Mesendoderm (in vitro differentiated cells): ENCODE measurements at regions not wholly inside any gene's neighbourhood (a gene's known extent, or its start where the extent isn't known, plus 50 kb on each side); places are given as distances from the start of the nearest gene placed in this dataset.
"Not testable (repeated sequence)": the region's sequence is repeated elsewhere in the genome, so short reads cannot be mapped to it uniquely, and the experiment has no call there.

Source experiments
- DNase-seq: peaks from one replicate; pipeline ENCODE4 v3.0.0; 2013
- H2AK5ac ChIP-seq: 2 replicates; pipeline ENCODE4 v1.6.1; 2013; ENCODE audit warnings: low read length, inconsistent platforms
- H2BK120ac ChIP-seq: 2 replicates; pipeline ENCODE4 v1.6.1; 2013; ENCODE audit warnings: low read depth, mild to moderate bottlenecking, low read length, moderate library complexity, mixed read lengths
- H2BK15ac ChIP-seq: replicated peaks from 2 replicates; pipeline ENCODE4 v1.6.1; 2013; ENCODE audit warnings: low read depth, mild to moderate bottlenecking, moderate library complexity
- H2BK5ac ChIP-seq: 2 replicates; pipeline ENCODE4 v1.6.1; 2013; ENCODE audit warnings: low read length, inconsistent platforms
- H3K18ac ChIP-seq: 2 replicates; pipeline ENCODE4 v1.6.1; 2013; ENCODE audit warnings: mild to moderate bottlenecking, low read length, mixed read lengths
- H3K23ac ChIP-seq: one replicate; pipeline ENCODE4 v1.6.1; 2013; ENCODE audit warnings: low read length
- H3K27ac ChIP-seq: 2 replicates; pipeline ENCODE4 v1.5.1; 2013; ENCODE audit warnings: low read depth, mild to moderate bottlenecking, inconsistent platforms, low read length, moderate library complexity
- H3K27me3 ChIP-seq: 2 replicates; pipeline ENCODE4 v1.6.1; 2013; ENCODE audit warnings: low read length, control low read depth, mild to moderate bottlenecking, inconsistent platforms; ENCODE audit not compliant: insufficient read depth, poor library complexity
- H3K36me3 ChIP-seq: 2 replicates; pipeline ENCODE4 v1.6.1; 2013; ENCODE audit warnings: low read length, inconsistent platforms; ENCODE audit not compliant: control insufficient read depth, insufficient read depth
- H3K4ac ChIP-seq: one replicate; pipeline ENCODE4 v1.6.1; 2013; ENCODE audit warnings: low read depth, mild to moderate bottlenecking, low read length, moderate library complexity
- H3K4me1 ChIP-seq: 2 replicates; pipeline ENCODE4 v1.6.1; 2013; ENCODE audit warnings: low read depth, low read length, inconsistent platforms; ENCODE audit not compliant: control insufficient read depth
- H3K4me2 ChIP-seq: 2 replicates; pipeline ENCODE4 v1.6.1; 2013; ENCODE audit warnings: low read length
- H3K4me3 ChIP-seq: 2 replicates; pipeline ENCODE4 v1.5.1; 2013; ENCODE audit warnings: mild to moderate bottlenecking, low read length
- H3K56ac ChIP-seq: one replicate; pipeline ENCODE4 v1.6.1; 2013; ENCODE audit warnings: low read length
- H3K79me1 ChIP-seq: 2 replicates; pipeline ENCODE4 v1.6.1; 2013; ENCODE audit warnings: low read length, inconsistent platforms
- H3K79me2 ChIP-seq: 2 replicates; pipeline ENCODE4 v1.6.1; 2013; ENCODE audit warnings: mild to moderate bottlenecking, low read length; ENCODE audit not compliant: control insufficient read depth, insufficient read depth
- H3K9ac ChIP-seq: 2 replicates; pipeline ENCODE4 v1.6.1; 2013; ENCODE audit warnings: low read length, inconsistent platforms
- H4K5ac ChIP-seq: one replicate; pipeline ENCODE4 v1.6.1; 2013; ENCODE audit warnings: low read length
- H4K8ac ChIP-seq: one replicate; pipeline ENCODE4 v1.6.1; 2013; ENCODE audit warnings: low read depth, mild to moderate bottlenecking, control low read depth, low read length, moderate library complexity
- WGBS: extraction: QIAGEN DNeasy Blood & Tissue Kit; methylation state at CpG from one replicate; pipeline ENCODE4 v1.1.7; 2013; ENCODE audit warnings: low lambda C conversion rate, missing lambda C conversion rate; ENCODE audit not compliant: insufficient coverage; ENCODE audit errors: extremely low coverage; 5-methylcytosine and 5-hydroxymethylcytosine counted together

- Histone ChIP-seq H3K79me1 (no peaks in the 10 kb centered on the region), H3K4me2 (no peak overlapping the region), H3K18ac (no peak overlapping the region), H3K27me3 (no peaks in the 10 kb centered on the region), H3K4me3 (no peak overlapping the region), H4K8ac (no peak overlapping the region), H2BK15ac (no peak overlapping the region), H2AK5ac (no peak overlapping the region), H3K23ac (no peak overlapping the region), H2BK5ac (no peak overlapping the region), H3K79me2 (no peaks in the 10 kb centered on the region), H3K4me1 (no peaks in the 10 kb centered on the region), H3K27ac (no peak overlapping the region), H3K4ac (no peak overlapping the region), H2BK120ac (no peak overlapping the region), H4K5ac (no peak overlapping the region), H3K36me3 (no peaks in the 10 kb centered on the region), H3K9ac (no peak overlapping the region), H3K56ac (no peak overlapping the region)
- WGBS: no CpG with 5 or more reads among the region's 1 CpG
- DNase-seq: no peak
These were observed 157.9 kb downstream of the KCNJ2 start for GRCh38 chr17:70327279-70327678.

DNA sequence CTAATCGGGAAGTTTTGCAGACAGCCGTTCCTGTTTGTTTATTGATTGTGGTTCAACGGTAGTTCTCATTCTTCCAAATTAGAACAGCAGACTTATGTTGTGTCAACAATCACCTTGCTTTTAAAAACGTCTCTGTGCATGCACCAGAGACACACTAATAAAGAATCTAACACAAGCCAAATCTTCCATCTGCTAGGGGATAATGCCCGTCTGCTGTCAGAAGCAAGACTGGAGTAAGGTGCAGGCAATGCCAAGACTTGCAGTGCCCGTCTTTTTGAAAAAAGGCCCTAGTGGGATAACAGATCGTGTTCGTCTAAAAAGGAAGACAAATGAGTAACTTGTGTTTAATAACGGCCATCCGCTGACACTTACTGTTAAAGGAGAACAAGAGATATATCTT is 158.4 kb downstream of the KCNJ2 start:
- DNase-seq: no peak
- no peak overlapping the region for H2BK120ac ChIP-seq
- no peak overlapping the region for H4K8ac ChIP-seq
- no peak overlapping the region for H3K9ac ChIP-seq
- no peaks in the 10 kb centered on the region for H3K79me2 ChIP-seq
- no peaks in the 10 kb centered on the region for H3K79me1 ChIP-seq
- H2BK15ac ChIP-seq: no peak overlapping the region
- H3K56ac ChIP-seq: no peak overlapping the region
- no peak overlapping the region for H2AK5ac ChIP-seq
- H3K27me3 ChIP-seq: no peaks in the 10 kb centered on the region
- H3K4ac ChIP-seq: no peak overlapping the region
- H4K5ac ChIP-seq: no peak overlapping the region
- no peak overlapping the region for H2BK5ac ChIP-seq
- WGBS: no CpG with 5 or more reads among the region's 10 CpGs
- no peaks in the 10 kb centered on the region for H3K4me1 ChIP-seq
- H3K23ac ChIP-seq: no peak overlapping the region
- H3K4me2 ChIP-seq: no peak overlapping the region
- H3K4me3 ChIP-seq: no peak overlapping the region
- no peaks in the 10 kb centered on the region for H3K36me3 ChIP-seq
- no peak overlapping the region for H3K27ac ChIP-seq
- H3K18ac ChIP-seq: no peak overlapping the region

DNA sequence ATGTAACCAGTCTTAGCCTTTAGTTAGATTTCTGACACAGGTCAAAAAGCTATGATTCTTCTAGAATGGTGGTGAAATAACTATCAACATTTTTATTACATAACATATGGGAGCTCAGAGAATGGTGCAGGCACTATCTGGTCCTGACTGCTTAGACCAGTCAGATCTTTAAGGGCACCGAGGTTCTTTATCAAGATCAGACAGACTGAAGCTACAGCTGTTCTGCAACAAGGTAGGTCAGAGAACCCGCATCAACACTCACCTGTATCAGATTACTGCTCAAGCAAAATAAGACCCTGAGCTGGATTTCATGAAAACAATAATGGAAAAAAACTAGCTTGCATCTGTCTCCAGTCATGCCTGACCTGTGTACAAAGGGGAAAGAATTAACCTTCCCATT is 160.4 kb downstream of the KCNJ2 start:
- no peak overlapping the region for H4K8ac ChIP-seq
- no peak overlapping the region for H2BK120ac ChIP-seq
- H3K9ac ChIP-seq: no peak overlapping the region
- H3K79me2 ChIP-seq: no peaks in the 10 kb centered on the region
- no peak overlapping the region for H3K4ac ChIP-seq
- WGBS: no CpG with 5 or more reads among the region's 2 CpGs
- no peak for DNase-seq
- no peak overlapping the region for H2AK5ac ChIP-seq
- no peak overlapping the region for H3K18ac ChIP-seq
- H3K4me2 ChIP-seq: no peak overlapping the region
- H3K27me3 ChIP-seq: no peaks in the 10 kb centered on the region
- H3K27ac ChIP-seq: no peak overlapping the region
- no peak overlapping the region for H4K5ac ChIP-seq
- H3K4me1 ChIP-seq: no peaks in the 10 kb centered on the region
- no peak overlapping the region for H2BK5ac ChIP-seq
- no peak overlapping the region for H3K56ac ChIP-seq
- H3K79me1 ChIP-seq: no peaks in the 10 kb centered on the region
- no peak overlapping the region for H3K23ac ChIP-seq
- no peak overlapping the region for H3K4me3 ChIP-seq
- no peak overlapping the region for H2BK15ac ChIP-seq
- H3K36me3 ChIP-seq: no peaks in the 10 kb centered on the region

GRCh38 chr17:70331066-70331465 is 161.7 kb downstream of the KCNJ2 start:
- H3K4me3 ChIP-seq, H3K4ac ChIP-seq, H3K27ac ChIP-seq, H3K9ac ChIP-seq, H2BK120ac ChIP-seq, H3K18ac ChIP-seq, H4K8ac ChIP-seq, H3K4me2 ChIP-seq, H3K56ac ChIP-seq, H4K5ac ChIP-seq, H2BK5ac ChIP-seq, H3K23ac ChIP-seq, H3K36me3 ChIP-seq, DNase-seq, H3K79me2 ChIP-seq, H3K79me1 ChIP-seq, H3K27me3 ChIP-seq, H2AK5ac ChIP-seq, H3K4me1 ChIP-seq, H2BK15ac ChIP-seq: not testable (repeated sequence)
- no CpG with 5 or more reads among the region's 1 CpG for WGBS

GRCh38 chr17:70332356-70333210 is 163.3 kb downstream of the KCNJ2 start:
- H3K9ac ChIP-seq: no peak overlapping the region
- no peak overlapping the region for H2BK15ac ChIP-seq
- no peak overlapping the region for H3K27ac ChIP-seq
- no peak overlapping the region for H3K4me2 ChIP-seq
- no peak overlapping the region for H3K23ac ChIP-seq
- no peak overlapping the region for H2AK5ac ChIP-seq
- H3K18ac ChIP-seq: no peak overlapping the region
- H3K79me2 ChIP-seq: no peaks in the 10 kb centered on the region
- H3K27me3 ChIP-seq: no peaks in the 10 kb centered on the region
- H2BK120ac ChIP-seq: no peak overlapping the region
- no peak overlapping the region for H2BK5ac ChIP-seq
- no peak overlapping the region for H4K8ac ChIP-seq
- H3K36me3 ChIP-seq: no peaks in the 10 kb centered on the region
- no CpG with 5 or more reads among the region's 6 CpGs for WGBS
- no peak for DNase-seq
- H3K79me1 ChIP-seq: no peaks in the 10 kb centered on the region
- no peak overlapping the region for H3K56ac ChIP-seq
- no peak overlapping the region for H3K4ac ChIP-seq
- no peak overlapping the region for H4K5ac ChIP-seq
- H3K4me3 ChIP-seq: no peak overlapping the region
- H3K4me1 ChIP-seq: no peaks in the 10 kb centered on the region

GRCh38 chr17:70336411-70336810 is 167.1 kb downstream of the KCNJ2 start:
- Histone ChIP-seq H3K79me1 (no peaks in the 10 kb centered on the region), H3K27ac (no peak overlapping the region), H3K27me3 (no peaks in the 10 kb centered on the region)

More at GRCh38 chr17:70336411-70336810, 167.1 kb downstream of the KCNJ2 start:
- Histone ChIP-seq H4K8ac (no peak overlapping the region), H3K4me2 (no peak overlapping the region), H3K79me2 (no peaks in the 10 kb centered on the region), H3K4me3 (no peak overlapping the region), H2BK15ac (no peak overlapping the region), H2BK5ac (no peak overlapping the region), H2AK5ac (no peak overlapping the region), H3K56ac (no peak overlapping the region), H3K23ac (no peak overlapping the region), H2BK120ac (no peak overlapping the region), H3K18ac (no peak overlapping the region), H3K36me3 (no peaks in the 10 kb centered on the region), H3K4me1 (no peaks in the 10 kb centered on the region), H3K4ac (no peak overlapping the region), H3K9ac (no peak overlapping the region), H4K5ac (no peak overlapping the region)
- no peak for DNase-seq
- no CpG with 5 or more reads among the region's 2 CpGs for WGBS
